SW 1271 (cell line): ENCODE measurements at regions not wholly inside any gene's neighbourhood (a gene's known extent, or its start where the extent isn't known, plus 50 kb on each side); places are given as distances from the start of the nearest gene placed in this dataset.

Source experiments
- DNase-seq, 2 experiments: peaks; one replicate each; lab custom pipeline; 2025; lab: John Stamatoyannopoulos, UW

GRCh38 chr3:31455524-31455923, 77.2 kb upstream of the STT3B start:
- no peak for DNase-seq

GRCh38 chr3:31456373-31456772, 76.4 kb upstream of the STT3B start:
- no peak for DNase-seq

GRCh38 chr3:31461426-31461825, 71.3 kb upstream of the STT3B start:
- no peak for DNase-seq

- no peak for DNase-seq
Measured at GRCh38 chr3:31462050-31462569, 70.6 kb upstream of the STT3B start.

- no peak for DNase-seq
Measured at GRCh38 chr3:31465999-31466398, 66.7 kb upstream of the STT3B start.

GRCh38 chr3:31466866-31467265, 65.9 kb upstream of the STT3B start:
- DNase-seq, result no peak

GRCh38 chr3:31468433-31468832, 64.3 kb upstream of the STT3B start:
- no peak for DNase-seq

- DNase-seq, result no peak
Measured at GRCh38 chr3:31469385-31469784, 63.3 kb upstream of the STT3B start.

GRCh38 chr3:31472479-31473390, 60.0 kb upstream of the STT3B start:
- no peak for DNase-seq

- DNase-seq, result no peak
Measured at GRCh38 chr3:31476209-31476608, 56.5 kb upstream of the STT3B start.

GRCh38 chr3:31479431-31479830, 53.3 kb upstream of the STT3B start:
- DNase-seq, result no peak

- no peak for DNase-seq
Measured at GRCh38 chr3:31481697-31482096, 51.0 kb upstream of the STT3B start.

- DNase-seq, result no peak
Measured at GRCh38 chr3:31482493-31483200, 50.1 kb upstream of the STT3B start.
